H9 (cell line): ENCODE measurements at regions not wholly inside any gene's neighbourhood (a gene's known extent, or its start where the extent isn't known, plus 50 kb on each side); places are given as distances from the start of the nearest gene placed in this dataset.

ENCODE experiments used
- DNase-seq: peaks from one replicate; pipeline ENCODE4 v3.0.0-alpha.2; 2017
- H2AFZ ChIP-seq: one replicate; pipeline ENCODE4 v1.6.1; 2013; ENCODE audit warnings: mild to moderate bottlenecking, low read length, control low read depth, moderate library complexity
- H2AK5ac ChIP-seq: 2 replicates; pipeline ENCODE4 v1.6.1; 2013; ENCODE audit warnings: low read length, control low read depth, mixed read lengths; ENCODE audit not compliant: insufficient read length
- H2BK120ac ChIP-seq: one replicate; pipeline ENCODE4 v1.6.1; 2013; ENCODE audit warnings: low read depth, mild to moderate bottlenecking, low read length, control low read depth, inconsistent platforms; ENCODE audit not compliant: poor library complexity, severe bottlenecking
- H2BK12ac ChIP-seq: 2 replicates; pipeline ENCODE4 v1.6.1; 2013; ENCODE audit warnings: low read length, control low read depth, mixed read lengths, low read depth; ENCODE audit not compliant: insufficient read length
- H2BK15ac ChIP-seq: 2 replicates; pipeline ENCODE4 v1.6.1; 2013; ENCODE audit warnings: low read depth, low read length, control low read depth
- H2BK20ac ChIP-seq: one replicate; pipeline ENCODE4 v1.6.1; 2013; ENCODE audit warnings: low read depth, mild to moderate bottlenecking, low read length, control low read depth, inconsistent platforms; ENCODE audit not compliant: poor library complexity, severe bottlenecking
- H2BK5ac ChIP-seq: 2 replicates; pipeline ENCODE4 v1.6.1; 2013; ENCODE audit warnings: low read length, control low read depth, mixed read lengths; ENCODE audit not compliant: insufficient read length
- H3K14ac ChIP-seq: 2 replicates; pipeline ENCODE4 v1.6.1; 2013; ENCODE audit warnings: low read length, control low read depth; ENCODE audit not compliant: insufficient read depth
- H3K18ac ChIP-seq: 2 replicates; pipeline ENCODE4 v1.6.1; 2013; ENCODE audit warnings: low read depth, mild to moderate bottlenecking, mixed read lengths, low read length, control low read depth; ENCODE audit not compliant: insufficient read length
- H3K23ac ChIP-seq: 2 replicates; pipeline ENCODE4 v1.6.1; 2013; ENCODE audit warnings: low read length, control low read depth, mixed read lengths, low read depth; ENCODE audit not compliant: insufficient read length
- H3K23me2 ChIP-seq: 2 replicates; pipeline ENCODE4 v1.6.1; 2013; ENCODE audit warnings: low read depth, mild to moderate bottlenecking, mixed read lengths, low read length, control low read depth; ENCODE audit not compliant: insufficient read length, poor library complexity, severe bottlenecking
- H3K27ac ChIP-seq: 2 replicates; pipeline ENCODE4 v1.5.1; 2013; ENCODE audit warnings: low read length, control low read depth, mixed read lengths, low read depth; ENCODE audit not compliant: insufficient read length
- H3K27me3 ChIP-seq: 2 replicates; pipeline ENCODE4 v1.6.1; 2013; ENCODE audit warnings: low read length, control low read depth, inconsistent platforms; ENCODE audit not compliant: insufficient read depth
- H3K4ac ChIP-seq: 2 replicates; pipeline ENCODE4 v1.6.1; 2013; ENCODE audit warnings: low read depth, mild to moderate bottlenecking, control low read depth, inconsistent platforms, low read length, moderate library complexity
- H3K4me1 ChIP-seq: 2 replicates; pipeline ENCODE4 v1.6.1; 2013; ENCODE audit warnings: low read length, control low read depth, inconsistent platforms; ENCODE audit not compliant: insufficient read depth
- H3K4me2 ChIP-seq: 2 replicates; pipeline ENCODE4 v1.6.1; 2013; ENCODE audit warnings: low read length, control low read depth, mixed read lengths; ENCODE audit not compliant: insufficient read length, insufficient read depth
- H3K56ac ChIP-seq: 2 replicates; pipeline ENCODE4 v1.6.1; 2013; ENCODE audit warnings: low read depth, mild to moderate bottlenecking, mixed read lengths, low read length, control low read depth; ENCODE audit not compliant: insufficient read length
- H3K79me1 ChIP-seq: 2 replicates; pipeline ENCODE4 v1.6.1; 2013; ENCODE audit warnings: low read depth, mild to moderate bottlenecking, moderate library complexity, low read length, control low read depth, inconsistent platforms; ENCODE audit not compliant: insufficient read depth, poor library complexity, severe bottlenecking
- H3K79me2 ChIP-seq: 2 replicates; pipeline ENCODE4 v1.6.1; 2013; ENCODE audit warnings: low read length, control low read depth, inconsistent platforms; ENCODE audit not compliant: insufficient read depth
- H3K9ac ChIP-seq: 2 replicates; pipeline ENCODE4 v1.6.1; 2013; ENCODE audit warnings: low read length, control low read depth, mixed read lengths; ENCODE audit not compliant: insufficient read length; ENCODE audit errors: extremely low read depth
- H3K9me3 ChIP-seq: one replicate; pipeline ENCODE4 v1.6.1; 2013; ENCODE audit warnings: low read depth, low read length, inconsistent platforms; ENCODE audit not compliant: control insufficient read depth
- H3T11ph ChIP-seq: one replicate; pipeline ENCODE4 v1.6.1; 2013; ENCODE audit warnings: mild to moderate bottlenecking, low read length, control low read depth, inconsistent platforms
- H4K20me1 ChIP-seq: one replicate; pipeline ENCODE4 v1.6.1; 2013; ENCODE audit not compliant: control insufficient read depth, insufficient read length, insufficient read depth
- H4K5ac ChIP-seq: 2 replicates; pipeline ENCODE4 v1.6.1; 2013; ENCODE audit warnings: low read depth, mild to moderate bottlenecking, mixed read lengths, low read length, control low read depth; ENCODE audit not compliant: insufficient read length
- H4K8ac ChIP-seq: replicated peaks from 2 replicates; pipeline ENCODE4 v1.6.1; 2013; ENCODE audit warnings: low read length, control low read depth, mixed read lengths, low read depth; ENCODE audit not compliant: insufficient read length
- H4K91ac ChIP-seq: 2 replicates; pipeline ENCODE4 v1.6.1; 2013; ENCODE audit warnings: low read depth, mild to moderate bottlenecking, moderate library complexity, mixed read lengths, low read length, control low read depth; ENCODE audit not compliant: insufficient read length
- H3K27ac Mint-ChIP-seq, 3 experiments: 2 replicates in 2 of 3; 3 replicates in 1 of 3; pipeline ENCODE4 v1.8.0; 2020 to 2021; ENCODE audit warnings: mixed read lengths in 3 of 3, mild to moderate bottlenecking in 1 of 3, moderate library complexity in 1 of 3
- H3K27me3 Mint-ChIP-seq: 2 replicates; pipeline ENCODE4 v1.8.0; 2021; ENCODE audit warnings: low read depth, mild to moderate bottlenecking, moderate library complexity, mixed read lengths
- H3K36me3 Mint-ChIP-seq, 3 experiments: 2 replicates in 2 of 3; 3 replicates in 1 of 3; pipeline ENCODE4 v1.8.0; 2020 to 2021; ENCODE audit warnings: low read depth in 3 of 3, mixed read lengths in 3 of 3; ENCODE audit not compliant: insufficient read depth in 1 of 3
- H3K4me1 Mint-ChIP-seq, 2 experiments: 2 replicates each; pipeline ENCODE4 v1.8.0; 2020; ENCODE audit warnings: mixed read lengths in 2 of 2
- H3K4me3 Mint-ChIP-seq, 2 experiments: 2 replicates in 1 of 2; 3 replicates in 1 of 2; pipeline ENCODE4 v1.8.0; 2020 to 2021; ENCODE audit warnings: mild to moderate bottlenecking in 2 of 2, mixed read lengths in 2 of 2, moderate library complexity in 1 of 2
- H3K9me3 Mint-ChIP-seq, 2 experiments: 2 replicates in 1 of 2; 3 replicates in 1 of 2; pipeline ENCODE4 v1.8.0; 2020; ENCODE audit warnings: mild to moderate bottlenecking in 2 of 2, mixed read lengths in 2 of 2, moderate library complexity in 1 of 2
- WGBS: extraction: QIAGEN DNeasy Blood & Tissue Kit; methylation state at CpG from one replicate; pipeline ENCODE4 v1.1.7; 2013; ENCODE audit warnings: missing lambda C conversion rate, low lambda C conversion rate, mixed read lengths; ENCODE audit not compliant: insufficient read length; ENCODE audit errors: extremely low coverage; 5-methylcytosine and 5-hydroxymethylcytosine counted together
- TF ChIP-seq, protein P1 (sequence below): fragments of 200-600 bp; sonication (generic); conservative IDR thresholded peaks from 3 replicates; pipeline ENCODE4 v1.8.0; 2021; ENCODE audit warnings: antibody characterized with exemption, mild to moderate bottlenecking

DNA sequence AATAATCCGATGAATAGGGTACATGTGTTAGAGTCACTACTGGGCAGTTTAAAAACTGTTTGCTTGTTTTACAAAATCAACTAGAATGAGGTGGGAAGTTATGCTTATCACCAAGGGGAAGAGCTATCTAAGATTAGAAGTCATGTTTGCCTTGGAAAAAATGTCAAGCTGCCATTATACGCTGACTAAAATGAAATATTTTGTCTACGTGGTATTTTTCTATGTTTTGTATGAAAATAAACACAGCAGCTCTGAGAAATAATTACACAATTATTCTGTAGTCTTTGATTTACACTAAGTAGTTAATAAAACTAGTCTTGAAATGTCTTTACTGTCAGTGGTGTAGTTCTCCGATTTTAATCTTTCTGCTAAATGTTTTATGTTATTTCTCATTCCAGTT is 241.9 kb upstream of the TARS1 start:
- H3K9me3 ChIP-seq: no peaks in the 10 kb centered on the region
- H3K4me1 ChIP-seq: no peaks in the 10 kb centered on the region
- Mint-ChIP-seq H3K4me3 (no peak overlapping the region), H3K36me3 (no peaks in the 10 kb centered on the region), H3K4me1 (no peaks in the 10 kb centered on the region), H3K9me3 (peaks cover 0 to 10% of the 10 kb centered on the region in 2 experiments; a peak in 4 of 5 replicates), H3K27me3 (no peaks in the 10 kb centered on the region), H3K27ac (no peak overlapping the region)
- H3K79me2 ChIP-seq: no peaks in the 10 kb centered on the region
- no peak for DNase-seq
- H3K23ac ChIP-seq: no peak overlapping the region
- H3K18ac ChIP-seq: no peak overlapping the region
- H2BK20ac ChIP-seq: no peak overlapping the region
- no peak overlapping the region for H3K27ac ChIP-seq
- H3K9ac ChIP-seq: no peak overlapping the region
- H4K91ac ChIP-seq: no peak overlapping the region
- no peak overlapping the region for H2AK5ac ChIP-seq
- no peak overlapping the region for H4K8ac ChIP-seq
- H2BK5ac ChIP-seq: no peak overlapping the region
- TF ChIP-seq, protein P1, sequence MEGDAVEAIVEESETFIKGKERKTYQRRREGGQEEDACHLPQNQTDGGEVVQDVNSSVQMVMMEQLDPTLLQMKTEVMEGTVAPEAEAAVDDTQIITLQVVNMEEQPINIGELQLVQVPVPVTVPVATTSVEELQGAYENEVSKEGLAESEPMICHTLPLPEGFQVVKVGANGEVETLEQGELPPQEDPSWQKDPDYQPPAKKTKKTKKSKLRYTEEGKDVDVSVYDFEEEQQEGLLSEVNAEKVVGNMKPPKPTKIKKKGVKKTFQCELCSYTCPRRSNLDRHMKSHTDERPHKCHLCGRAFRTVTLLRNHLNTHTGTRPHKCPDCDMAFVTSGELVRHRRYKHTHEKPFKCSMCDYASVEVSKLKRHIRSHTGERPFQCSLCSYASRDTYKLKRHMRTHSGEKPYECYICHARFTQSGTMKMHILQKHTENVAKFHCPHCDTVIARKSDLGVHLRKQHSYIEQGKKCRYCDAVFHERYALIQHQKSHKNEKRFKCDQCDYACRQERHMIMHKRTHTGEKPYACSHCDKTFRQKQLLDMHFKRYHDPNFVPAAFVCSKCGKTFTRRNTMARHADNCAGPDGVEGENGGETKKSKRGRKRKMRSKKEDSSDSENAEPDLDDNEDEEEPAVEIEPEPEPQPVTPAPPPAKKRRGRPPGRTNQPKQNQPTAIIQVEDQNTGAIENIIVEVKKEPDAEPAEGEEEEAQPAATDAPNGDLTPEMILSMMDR: no peak
- H2BK12ac ChIP-seq: no peak overlapping the region
- H3K23me2 ChIP-seq: no peaks in the 10 kb centered on the region
- H3K14ac ChIP-seq: no peak overlapping the region
- H3K79me1 ChIP-seq: no peaks in the 10 kb centered on the region
- no peak overlapping the region for H3K56ac ChIP-seq
- no peak overlapping the region for H2AFZ ChIP-seq
- no peak overlapping the region for H3T11ph ChIP-seq
- no peaks in the 10 kb centered on the region for H4K20me1 ChIP-seq
- H2BK120ac ChIP-seq: no peak overlapping the region
- H3K4me2 ChIP-seq: no peak overlapping the region
- no peak overlapping the region for H4K5ac ChIP-seq
- H3K27me3 ChIP-seq: no peaks in the 10 kb centered on the region
- H3K4ac ChIP-seq: no peak overlapping the region
- no peak overlapping the region for H2BK15ac ChIP-seq
- WGBS: no CpG with 5 or more reads among the region's 4 CpGs
